ENCODE measurements at regions not wholly inside any gene's neighbourhood (a gene's known extent, or its start where the extent isn't known, plus 50 kb on each side); places are given as distances from the start of the nearest gene placed in this dataset.

DNA sequence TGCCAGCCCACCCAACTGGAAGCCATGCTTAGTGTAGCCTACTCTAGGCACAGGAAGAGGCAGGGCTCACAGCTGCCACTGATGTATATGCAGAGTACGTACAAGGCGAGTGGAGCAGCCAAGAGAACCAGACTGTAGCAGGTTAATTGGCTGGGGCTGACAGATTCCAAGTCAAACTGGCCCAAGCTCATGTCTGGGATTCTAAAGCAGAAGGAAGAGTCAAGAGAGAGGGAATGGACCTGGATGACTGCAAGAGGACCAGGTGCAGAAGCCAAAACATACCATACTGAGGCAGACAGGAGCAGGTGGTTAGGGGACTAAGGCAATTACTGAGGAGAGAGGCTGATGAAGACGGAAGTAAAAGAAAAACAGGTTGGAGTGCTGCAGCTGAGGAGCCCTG is 51.3 kb upstream of the LRRN2 start:
- no peak for DNase-seq

- no peak for DNase-seq
Measured at GRCh38 chr1:204738506-204738905, 53.0 kb upstream of the LRRN2 start.

DNA sequence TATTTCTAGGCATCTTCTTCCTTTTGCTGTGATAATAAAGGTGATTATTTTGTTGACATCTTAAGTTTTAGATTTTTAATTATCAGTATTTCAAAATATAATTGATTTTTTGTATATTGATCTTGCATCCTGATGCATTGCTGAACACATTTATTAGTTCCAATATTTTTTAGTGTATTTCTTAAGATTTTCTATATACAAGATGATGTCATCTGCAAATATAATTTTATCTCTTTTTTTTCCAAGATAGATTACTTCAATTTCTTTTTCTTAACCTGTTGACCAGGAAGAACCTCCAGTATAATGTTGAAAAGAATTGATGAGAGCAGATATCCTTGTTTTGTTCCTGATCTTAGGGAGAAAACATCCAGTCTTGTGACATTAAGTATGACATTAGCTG is 54.8 kb upstream of the LRRN2 start:
- no peak for DNase-seq

DNA sequence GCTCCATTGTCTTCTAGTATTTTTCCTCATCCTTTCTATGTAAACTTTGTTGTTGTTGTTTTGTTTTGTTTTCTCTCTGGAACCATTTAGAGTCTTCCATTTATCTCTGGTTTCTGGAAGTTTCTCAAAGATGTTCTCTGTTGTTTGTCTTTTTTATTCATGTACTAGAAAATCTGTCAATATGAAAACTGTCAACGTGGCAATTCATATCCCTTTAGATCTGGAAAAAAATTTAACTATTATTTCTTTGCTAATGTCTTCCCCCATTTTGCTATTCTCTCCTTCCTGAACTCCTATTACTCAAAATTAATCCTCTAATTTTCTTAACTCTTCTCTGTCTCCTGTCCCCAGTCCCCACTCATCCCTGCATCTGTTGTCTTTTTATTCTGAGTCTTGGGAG is 55.9 kb upstream of the LRRN2 start:
- DNase-seq = no peak

DNA sequence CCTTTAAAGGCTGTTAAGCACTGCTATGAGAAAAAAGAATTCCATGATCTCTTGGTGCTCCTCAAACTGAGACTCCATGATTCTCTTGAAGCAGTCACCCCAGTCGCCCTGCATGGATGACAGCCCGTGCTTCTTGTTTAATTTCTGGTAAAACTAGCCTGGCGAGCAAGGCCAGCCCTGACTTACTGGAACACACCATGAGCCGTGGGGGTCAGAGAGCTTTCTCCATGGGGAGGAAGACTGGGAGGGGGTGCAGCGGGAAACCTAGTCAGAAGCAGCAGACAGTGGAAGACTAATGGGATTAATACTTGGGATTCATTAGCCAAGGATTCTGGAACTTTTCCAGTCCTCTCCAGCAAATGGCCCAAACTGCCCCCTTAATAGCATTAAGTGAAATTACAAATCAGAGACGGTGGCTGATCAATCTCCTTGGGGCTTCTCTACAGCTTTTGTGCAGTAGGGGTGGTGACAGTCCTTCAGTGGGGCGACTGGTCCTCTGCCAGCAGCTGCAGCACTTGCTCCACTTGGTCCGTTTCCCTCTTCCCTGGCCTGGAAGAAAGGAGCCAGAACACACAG is 57.2 kb upstream of the LRRN2 start:
- DNase-seq = no peak

GRCh38 chr1:204744107-204744779 is 58.7 kb upstream of the LRRN2 start:
- DNase-seq = no peak

- DNase-seq = peak; percentile 37
Measured at GRCh38 chr1:204746838-204747442, 61.4 kb upstream of the LRRN2 start.

DNA sequence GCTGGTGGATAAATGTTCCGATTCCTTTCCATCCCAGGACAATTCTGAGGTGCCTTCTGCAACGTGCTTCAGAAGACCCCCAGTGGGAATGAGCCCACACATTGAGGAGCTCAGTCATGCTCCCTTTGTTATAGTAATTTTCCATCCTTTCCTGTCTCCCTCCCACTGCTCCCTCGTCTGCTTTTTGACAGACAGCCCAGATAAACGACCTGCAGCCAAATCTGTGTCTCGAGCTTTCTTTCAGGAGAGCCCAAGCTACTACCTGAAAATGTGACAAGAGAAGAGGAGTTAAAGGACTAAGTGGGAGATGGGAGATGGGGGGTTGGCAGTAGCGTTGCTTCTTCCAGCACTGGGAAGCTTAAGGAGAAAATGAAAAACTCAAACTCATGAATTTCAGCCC is 65.9 kb upstream of the LRRN2 start:
- no peak for DNase-seq

- no peak for DNase-seq
Measured at GRCh38 chr1:204751883-204752687, 66.5 kb upstream of the LRRN2 start.

DNA sequence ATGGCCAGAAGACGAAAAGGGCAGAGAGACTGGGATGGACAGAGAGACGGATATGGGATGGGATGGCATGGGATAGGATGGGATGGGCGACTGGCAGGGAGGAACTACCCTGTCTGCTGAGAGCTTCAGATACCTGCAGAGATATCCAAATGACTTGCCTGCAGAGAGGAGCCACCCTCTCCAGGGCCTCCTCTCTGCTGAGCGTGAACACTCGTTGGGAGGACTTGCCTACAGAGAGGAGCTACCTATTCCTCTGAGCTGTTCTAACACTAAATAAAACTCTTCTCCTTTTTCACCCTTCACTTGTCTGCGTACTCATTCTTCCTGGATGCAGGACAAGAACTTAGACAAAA is 67.1 kb upstream of the LRRN2 start:
- DNase-seq = no peak

- no peak for DNase-seq
Measured at GRCh38 chr1:204754821-204755220, 69.3 kb upstream of the LRRN2 start.

- no peak for DNase-seq
Measured at GRCh38 chr1:204756349-204756748, 70.8 kb upstream of the LRRN2 start.

DNA sequence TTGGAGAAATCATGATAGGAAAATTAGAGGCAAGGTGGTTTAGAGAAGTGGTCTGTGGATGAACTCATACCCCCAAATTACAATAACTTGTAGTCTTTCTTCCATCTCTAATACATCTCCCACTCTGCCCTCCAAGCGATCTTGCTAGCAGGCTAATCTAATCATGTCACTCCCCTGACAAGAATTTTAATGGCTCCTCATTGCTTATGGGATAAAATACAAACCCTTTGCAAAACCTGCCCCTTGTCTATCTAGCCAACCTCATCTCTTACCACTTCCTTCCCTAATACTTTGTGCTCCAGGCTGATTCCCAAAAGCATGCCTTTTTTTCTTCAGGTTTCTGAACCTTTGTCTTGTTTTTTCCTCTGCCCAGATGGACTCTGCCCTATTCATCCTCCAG is 71.3 kb upstream of the LRRN2 start:
- no peak for DNase-seq

DNA sequence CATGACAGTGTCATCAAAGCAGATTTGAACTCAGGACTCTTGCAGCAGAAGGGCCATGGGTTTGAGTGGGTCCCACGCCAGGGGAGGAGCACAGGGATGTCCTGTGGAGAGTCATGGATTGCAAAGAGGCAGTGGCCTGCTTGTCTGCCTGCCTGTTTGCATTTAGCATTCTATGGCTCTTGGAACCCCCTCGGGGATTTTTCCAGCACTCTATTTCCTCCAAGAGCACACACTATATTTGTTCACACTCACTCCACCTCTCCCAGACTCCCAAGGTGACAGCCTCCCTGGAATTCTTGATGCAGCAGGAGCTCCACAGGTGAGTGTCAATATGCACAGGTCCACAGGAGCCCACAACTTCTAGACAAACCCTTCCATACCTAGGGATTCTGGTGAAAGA is 73.1 kb upstream of the LRRN2 start:
- no peak for DNase-seq

DNA sequence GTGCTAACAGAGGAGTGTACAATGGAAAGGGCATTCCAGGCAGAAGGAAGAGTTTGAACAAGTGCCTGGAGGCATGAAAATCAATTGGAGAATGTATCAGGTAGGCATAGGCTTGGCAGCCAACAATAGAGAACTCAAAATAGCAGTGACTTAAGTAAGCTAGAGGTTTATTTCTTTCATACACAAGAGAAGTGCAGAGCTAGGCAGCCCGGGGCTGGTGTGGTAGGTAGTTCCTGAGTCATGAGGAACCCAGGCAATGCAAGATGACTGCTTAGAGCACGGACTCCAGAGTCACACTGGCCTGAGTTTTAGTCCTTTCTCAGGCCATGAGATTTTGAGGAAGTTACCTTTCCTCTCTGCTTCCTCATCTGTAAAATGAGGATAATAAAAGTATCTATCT is 74.8 kb upstream of the LRRN2 start:
- DNase-seq = no peak

GRCh38 chr1:204760757-204761156 is 75.2 kb upstream of the LRRN2 start:
- DNase-seq = no peak

- DNase-seq = peak; percentile 69 to 70
Measured at GRCh38 chr1:204763773-204764427, 78.4 kb upstream of the LRRN2 start.

DNA sequence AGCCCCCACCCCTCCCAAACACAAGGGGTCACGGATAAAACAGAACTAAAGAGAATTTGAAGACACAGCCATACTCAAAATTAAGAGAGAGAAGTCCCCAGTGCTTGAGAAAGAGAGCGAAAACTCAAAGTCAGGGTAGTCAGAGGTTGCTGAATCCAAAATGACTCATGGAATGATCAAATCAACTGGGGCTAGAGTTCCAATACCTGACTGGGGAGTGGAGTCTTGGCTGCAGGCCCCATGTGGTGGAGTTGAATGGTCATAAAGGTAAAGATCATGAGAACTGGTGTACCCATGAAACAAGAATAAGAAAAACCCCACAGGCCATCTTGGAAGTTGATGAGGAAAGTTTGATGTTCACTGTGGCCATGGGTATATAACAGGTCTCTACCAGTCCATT is 84.5 kb upstream of the LRRN2 start:
- DNase-seq = no peak

GRCh38 chr1:204771358-204771757 is 85.8 kb upstream of the LRRN2 start:
- no peak for DNase-seq

DNA sequence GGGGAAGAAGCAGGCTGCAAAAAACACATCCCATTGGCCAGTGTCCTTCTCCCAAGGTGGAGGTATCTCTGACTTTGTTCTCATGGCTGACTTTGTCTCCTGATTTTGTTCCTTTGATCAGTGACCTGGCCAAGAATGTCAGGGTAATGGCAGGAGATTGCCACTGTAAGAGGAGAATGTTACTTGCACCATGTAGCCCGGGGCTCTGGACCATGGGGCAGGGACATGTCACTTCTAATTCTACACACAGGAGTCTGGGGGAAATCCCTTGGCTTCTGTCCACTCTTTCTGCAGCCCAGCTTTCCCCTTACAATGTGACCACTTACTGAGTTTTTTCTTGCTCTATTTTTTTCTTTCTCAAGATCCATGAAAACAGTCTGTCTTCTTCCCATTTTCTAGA is 87.7 kb upstream of the LRRN2 start:
- DNase-seq = no peak

GRCh38 chr1:204775546-204775945 is 90.0 kb upstream of the LRRN2 start:
- no peak for DNase-seq

DNA sequence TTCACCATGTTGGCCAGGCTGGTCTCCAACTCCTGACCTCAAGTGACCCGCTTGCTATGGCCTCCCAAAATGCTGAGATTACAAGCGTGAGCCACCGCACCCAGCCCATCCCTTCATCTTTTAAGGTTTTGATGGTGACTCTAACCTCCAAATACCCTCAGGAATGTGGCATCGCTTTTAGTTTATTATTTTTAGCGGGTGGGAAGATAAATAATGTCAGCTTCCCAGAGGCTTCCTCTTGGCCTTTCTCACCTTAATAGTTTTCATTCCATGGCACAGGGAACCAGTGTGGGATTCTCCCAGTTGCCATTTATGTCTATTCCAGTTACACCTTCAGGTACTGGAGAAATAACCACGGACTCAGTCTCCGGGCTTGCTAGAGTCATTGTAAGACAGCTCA is 92.1 kb upstream of the LRRN2 start:
- DNase-seq = no peak

DNA sequence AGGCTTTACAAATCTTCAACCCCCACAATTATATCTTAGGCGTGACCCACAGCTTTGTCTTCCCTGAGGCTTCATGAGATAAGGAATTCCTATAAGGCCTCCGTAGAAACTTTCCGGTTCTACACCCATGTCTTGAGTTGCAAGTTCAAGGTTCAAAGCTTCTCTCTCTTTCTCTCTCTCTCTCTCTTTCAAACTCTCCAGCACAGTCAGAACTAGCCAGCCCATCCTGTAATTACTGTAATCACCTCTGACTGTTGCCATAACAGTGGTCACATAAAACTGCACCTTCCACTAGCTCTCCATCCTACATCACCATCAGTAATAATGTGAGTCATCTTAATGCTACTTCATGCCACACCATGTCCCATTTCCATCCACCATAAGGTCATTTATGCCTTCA is 90.0 kb upstream of the NFASC start:
- DNase-seq = no peak

Data from stimulated activated CD4-positive, alpha-beta T cell treated with anti-CD3 and anti-CD28 coated beads, Interleukin-4, amount 100 ng/mL, for 4 hours (primary cell).